ENCODE measurements at regions not wholly inside any gene's neighbourhood (a gene's known extent, or its start where the extent isn't known, plus 50 kb on each side); places are given as distances from the start of the nearest gene placed in this dataset.

DNA sequence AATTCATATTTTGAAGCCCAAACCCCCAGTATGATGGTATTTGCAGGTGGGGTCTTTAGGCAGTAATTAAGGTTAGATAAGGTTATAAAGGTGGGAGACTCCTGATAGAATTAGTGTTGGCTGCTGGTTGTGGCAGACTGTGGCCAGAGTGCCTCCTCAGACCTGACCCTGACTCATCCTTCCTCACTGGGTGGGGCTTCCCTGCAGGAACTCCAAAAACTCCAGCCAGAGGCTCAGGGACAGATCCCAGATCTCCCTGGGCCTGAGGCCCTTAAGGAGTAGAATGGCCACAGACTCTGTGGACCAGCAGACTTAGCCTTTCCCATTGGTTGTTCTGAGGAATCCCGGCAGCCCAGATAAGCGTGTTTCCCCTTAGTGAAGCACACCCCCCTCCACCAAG lies 463.0 kb upstream of the CPEB2 start:
- no peaks in the 10 kb centered on the region for H3K36me3 ChIP-seq
- H3K9me3 ChIP-seq, result peaks cover 0 to 9% (median 0%) of the 10 kb centered on the region in 4 donors
- TF ChIP-seq POLR2A (IDR thresholded peaks at IDR 0.05) (no peak), EP300 (IDR thresholded peaks at IDR 0.05) (no peak)
- TF ChIP-seq, protein P1, sequence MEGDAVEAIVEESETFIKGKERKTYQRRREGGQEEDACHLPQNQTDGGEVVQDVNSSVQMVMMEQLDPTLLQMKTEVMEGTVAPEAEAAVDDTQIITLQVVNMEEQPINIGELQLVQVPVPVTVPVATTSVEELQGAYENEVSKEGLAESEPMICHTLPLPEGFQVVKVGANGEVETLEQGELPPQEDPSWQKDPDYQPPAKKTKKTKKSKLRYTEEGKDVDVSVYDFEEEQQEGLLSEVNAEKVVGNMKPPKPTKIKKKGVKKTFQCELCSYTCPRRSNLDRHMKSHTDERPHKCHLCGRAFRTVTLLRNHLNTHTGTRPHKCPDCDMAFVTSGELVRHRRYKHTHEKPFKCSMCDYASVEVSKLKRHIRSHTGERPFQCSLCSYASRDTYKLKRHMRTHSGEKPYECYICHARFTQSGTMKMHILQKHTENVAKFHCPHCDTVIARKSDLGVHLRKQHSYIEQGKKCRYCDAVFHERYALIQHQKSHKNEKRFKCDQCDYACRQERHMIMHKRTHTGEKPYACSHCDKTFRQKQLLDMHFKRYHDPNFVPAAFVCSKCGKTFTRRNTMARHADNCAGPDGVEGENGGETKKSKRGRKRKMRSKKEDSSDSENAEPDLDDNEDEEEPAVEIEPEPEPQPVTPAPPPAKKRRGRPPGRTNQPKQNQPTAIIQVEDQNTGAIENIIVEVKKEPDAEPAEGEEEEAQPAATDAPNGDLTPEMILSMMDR (IDR thresholded peaks at IDR 0.05), result no peak
- H3K4me3 ChIP-seq, result no peak overlapping the region
- H3K4me1 ChIP-seq, result no peaks in the 10 kb centered on the region
- DNase-seq (ENCODE audit: low spot score in 2 of 2), result no peak
- H3K27me3 ChIP-seq, result no peaks in the 10 kb centered on the region
- no peak overlapping the region for H3K27ac ChIP-seq
- WGBS, 2 donors, result 92 to 100% methylated on average over 2 of the region's 2 CpGs

DNA sequence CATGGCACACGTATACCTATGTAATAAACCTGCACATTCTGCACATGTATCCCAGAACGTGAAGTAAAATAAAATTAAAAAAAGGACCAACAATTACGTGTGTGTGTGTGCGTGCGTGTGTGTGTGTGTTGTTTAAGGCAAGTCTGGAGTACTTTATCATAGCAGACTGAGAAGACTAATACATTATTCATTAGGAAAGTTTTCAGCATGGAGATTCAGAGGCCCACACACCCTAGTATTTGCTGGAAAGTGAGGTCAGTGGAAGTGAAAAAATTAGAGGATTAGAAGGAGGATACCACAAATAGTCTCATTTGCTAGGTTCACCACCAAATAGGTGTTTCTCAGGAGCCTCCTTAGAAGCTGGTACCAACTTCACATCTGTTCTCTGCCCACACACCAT lies 457.1 kb upstream of the CPEB2 start:
- TF ChIP-seq POLR2A (IDR thresholded peaks at IDR 0.05) (no peak), EP300 (IDR thresholded peaks at IDR 0.05) (no peak)
- TF ChIP-seq, protein P1 (IDR thresholded peaks at IDR 0.05), result no peak
- Histone ChIP-seq H3K4me3 (no peak overlapping the region), H3K9me3 (peaks cover 0 to 12% (median 0%) of the 10 kb centered on the region in 4 donors), H3K4me1 (no peaks in the 10 kb centered on the region), H3K36me3 (no peaks in the 10 kb centered on the region), H3K27ac (no peak overlapping the region), H3K27me3 (no peaks in the 10 kb centered on the region)
- WGBS, 2 donors, result 88 to 93% methylated on average over 5 of the region's 5 CpGs
- no peak for DNase-seq (ENCODE audit: low spot score in 2 of 2)

DNA sequence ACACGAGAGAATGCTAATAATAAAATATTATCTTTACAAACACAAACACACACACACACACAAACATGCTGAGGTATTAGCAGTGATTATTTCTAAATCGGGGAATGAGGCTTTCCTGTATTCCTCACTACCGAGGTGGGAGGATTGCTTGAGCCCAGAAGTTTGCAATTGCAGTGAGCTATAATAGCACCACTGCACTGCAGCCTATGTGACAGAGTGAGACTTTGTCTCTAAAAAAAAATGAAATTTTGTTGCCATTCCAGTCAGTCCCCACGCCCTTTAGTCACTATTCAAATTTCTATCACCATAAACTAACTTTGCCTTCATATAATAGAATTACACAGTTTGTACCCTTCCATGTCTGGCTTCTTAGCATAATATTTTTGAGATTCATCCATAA lies 456.5 kb upstream of the CPEB2 start:
- no peak for DNase-seq (ENCODE audit: low spot score in 2 of 2)
- H3K4me3 ChIP-seq, result no peak overlapping the region
- no peak overlapping the region for H3K27ac ChIP-seq
- no peaks in the 10 kb centered on the region for H3K36me3 ChIP-seq
- 60 to 69% methylated on average over 4 of the region's 4 CpGs for WGBS, 2 donors
- TF ChIP-seq EP300 (IDR thresholded peaks at IDR 0.05), result no peak
- TF ChIP-seq, protein P1 (IDR thresholded peaks at IDR 0.05), result no peak
- no peak for TF ChIP-seq POLR2A (IDR thresholded peaks at IDR 0.05)
- no peaks in the 10 kb centered on the region for H3K4me1 ChIP-seq
- H3K27me3 ChIP-seq, result no peaks in the 10 kb centered on the region
- H3K9me3 ChIP-seq, result peaks cover 0 to 12% (median 0%) of the 10 kb centered on the region in 4 donors

DNA sequence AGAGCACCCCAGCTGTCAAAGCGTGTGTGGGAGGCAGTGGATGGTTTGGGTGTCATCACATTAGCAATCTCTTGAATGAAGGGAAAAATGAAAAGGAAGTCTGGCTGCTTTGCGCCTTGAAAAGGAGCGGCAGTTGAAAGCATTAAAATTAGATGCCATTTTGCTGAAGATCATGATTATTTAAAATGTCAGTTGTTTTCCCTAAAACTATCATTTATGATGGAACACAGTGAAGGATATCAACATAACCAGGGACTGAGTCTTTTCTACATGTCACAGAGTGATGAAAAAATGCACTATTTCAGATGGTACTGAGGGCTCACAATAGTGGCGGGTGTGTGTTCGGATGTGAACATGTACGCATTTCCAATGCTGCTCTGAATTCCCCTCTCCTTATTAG lies 450.2 kb upstream of the CPEB2 start:
- H3K27me3 ChIP-seq, result no peaks in the 10 kb centered on the region
- H3K36me3 ChIP-seq, result no peaks in the 10 kb centered on the region
- no peak overlapping the region for H3K4me3 ChIP-seq
- H3K4me1 ChIP-seq, result no peaks in the 10 kb centered on the region
- 88 to 91% methylated on average over 6 of the region's 6 CpGs for WGBS, 2 donors
- no peak overlapping the region for H3K27ac ChIP-seq
- peaks cover 0 to 3% (median 0%) of the 10 kb centered on the region in 4 donors for H3K9me3 ChIP-seq
- TF ChIP-seq EP300 (IDR thresholded peaks at IDR 0.05), result no peak
- TF ChIP-seq, protein P1 (IDR thresholded peaks at IDR 0.05), result no peak
- no peak for TF ChIP-seq POLR2A (IDR thresholded peaks at IDR 0.05)
- no peak for DNase-seq (ENCODE audit: low spot score in 2 of 2)

DNA sequence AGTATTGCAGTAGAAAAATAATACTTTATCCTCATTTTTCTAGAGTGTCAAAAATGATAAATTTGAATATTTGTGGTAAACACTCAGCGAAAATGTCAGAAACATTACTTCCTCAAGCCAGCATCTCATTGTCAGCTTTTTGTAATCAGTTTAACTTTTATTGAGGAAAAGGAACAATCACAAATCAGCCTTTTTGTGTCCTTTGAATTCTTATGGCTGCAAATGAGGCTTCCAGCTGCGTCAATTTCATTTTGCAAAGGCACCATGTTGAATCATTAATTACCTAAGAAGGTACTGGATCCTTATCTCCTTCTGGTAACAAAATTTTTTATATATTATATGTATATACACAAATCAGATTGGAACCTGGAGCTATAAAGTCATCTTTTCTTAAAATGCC lies 442.6 kb upstream of the CPEB2 start:
- no peak for TF ChIP-seq EP300 (IDR thresholded peaks at IDR 0.05)
- TF ChIP-seq, protein P1 (IDR thresholded peaks at IDR 0.05), result no peak
- no peaks in the 10 kb centered on the region for H3K4me1 ChIP-seq
- no peak for DNase-seq (ENCODE audit: low spot score in 2 of 2)
- H3K36me3 ChIP-seq, result no peaks in the 10 kb centered on the region
- WGBS, 2 donors, result 75 to 83% methylated on average over 2 of the region's 2 CpGs
- H3K27me3 ChIP-seq, result no peaks in the 10 kb centered on the region
- H3K27ac ChIP-seq, result no peak overlapping the region
- H3K4me3 ChIP-seq, result no peak overlapping the region
- H3K9me3 ChIP-seq, result no peaks in the 10 kb centered on the region

All from tibial nerve (tissue), 4 donors.